ENCODE measurements at regions not wholly inside any gene's neighbourhood (a gene's known extent, or its start where the extent isn't known, plus 50 kb on each side); places are given as distances from the start of the nearest gene placed in this dataset.
"Not testable (repeated sequence)": the region's sequence is repeated elsewhere in the genome, so short reads cannot be mapped to it uniquely, and the experiment has no call there.

GRCh38 chr6:84882768-84883766, 118.7 kb upstream of the TBX18 start:
- no peak for DNase-seq (ENCODE audit: low read depth in 1 of 2, low spot score in 1 of 2)

- DNase-seq (ENCODE audit: low read depth in 1 of 2, low spot score in 1 of 2), result not testable (repeated sequence)
Observed at GRCh38 chr6:84879385-84879784, 115.0 kb upstream of the TBX18 start.

GRCh38 chr6:84877515-84878210, 113.3 kb upstream of the TBX18 start:
- no peak for DNase-seq (ENCODE audit: low read depth in 1 of 2, low spot score in 1 of 2)

- DNase-seq (ENCODE audit: low read depth in 1 of 2, low spot score in 1 of 2), result no peak
Observed at GRCh38 chr6:84876723-84877514, 112.5 kb upstream of the TBX18 start.

GRCh38 chr6:84872996-84873723, 108.8 kb upstream of the TBX18 start:
- DNase-seq (ENCODE audit: low read depth in 1 of 2, low spot score in 1 of 2), result no peak

- DNase-seq (ENCODE audit: low read depth in 1 of 2, low spot score in 1 of 2), result no peak
Observed at GRCh38 chr6:84871925-84872324, 107.5 kb upstream of the TBX18 start.

- DNase-seq (ENCODE audit: low read depth in 1 of 2, low spot score in 1 of 2), result no peak
Observed at GRCh38 chr6:84870672-84871071, 106.3 kb upstream of the TBX18 start.

- DNase-seq (ENCODE audit: low read depth in 1 of 2, low spot score in 1 of 2), result no peak
Observed at GRCh38 chr6:84868149-84868548, 103.8 kb upstream of the TBX18 start.

- DNase-seq (ENCODE audit: low read depth in 1 of 2, low spot score in 1 of 2), result no peak
Observed at GRCh38 chr6:84867521-84867920, 103.1 kb upstream of the TBX18 start.

- no peak for DNase-seq (ENCODE audit: low read depth in 1 of 2, low spot score in 1 of 2)
Observed at GRCh38 chr6:84866715-84867114, 102.3 kb upstream of the TBX18 start.

GRCh38 chr6:84865372-84865771, 101.0 kb upstream of the TBX18 start:
- not testable (repeated sequence) for DNase-seq (ENCODE audit: low read depth in 1 of 2, low spot score in 1 of 2)

GRCh38 chr6:84862843-84863242, 98.4 kb upstream of the TBX18 start:
- DNase-seq (ENCODE audit: low read depth in 1 of 2, low spot score in 1 of 2), result no peak

- DNase-seq (ENCODE audit: low read depth in 1 of 2, low spot score in 1 of 2), result no peak
Observed at GRCh38 chr6:84860920-84861319, 96.5 kb upstream of the TBX18 start.

- DNase-seq (ENCODE audit: low read depth in 1 of 2, low spot score in 1 of 2), result no peak
Observed at GRCh38 chr6:84860509-84860908, 96.1 kb upstream of the TBX18 start.

GRCh38 chr6:84854811-84855400, 90.5 kb upstream of the TBX18 start:
- DNase-seq (ENCODE audit: low read depth in 1 of 2, low spot score in 1 of 2), result no peak

- DNase-seq (ENCODE audit: low read depth in 1 of 2, low spot score in 1 of 2), result no peak
Observed at GRCh38 chr6:84853901-84854300, 89.5 kb upstream of the TBX18 start.

- DNase-seq (ENCODE audit: low read depth in 1 of 2, low spot score in 1 of 2), result no peak
Observed at GRCh38 chr6:84848960-84849359, 84.6 kb upstream of the TBX18 start.

- DNase-seq (ENCODE audit: low read depth in 1 of 2, low spot score in 1 of 2), result no peak
Observed at GRCh38 chr6:84847390-84848160, 83.2 kb upstream of the TBX18 start.

GRCh38 chr6:84842525-84843166, 78.2 kb upstream of the TBX18 start:
- no peak for DNase-seq (ENCODE audit: low read depth in 1 of 2, low spot score in 1 of 2)

Data from activated T-helper 1 cell treated with anti-CD3 and anti-CD28 coated beads, Interleukin-2, amount 50 U/mL, for 16 hours (primary cell).